HG03280 (cell line): ENCODE measurements at regions not wholly inside any gene's neighbourhood (a gene's known extent, or its start where the extent isn't known, plus 50 kb on each side); places are given as distances from the start of the nearest gene placed in this dataset.

Source experiments
- ATAC-seq: cut with Tn5 transposase; IDR thresholded peaks from one replicate; pipeline ENCODE4 v1.9.1; 2021; ENCODE audit warnings: mild to moderate bottlenecking, moderate library complexity; ENCODE audit not compliant: unreplicated experiment

- no peak for ATAC-seq
These were observed 150.4 kb upstream of the RNF32 start for GRCh38 chr7:156490021-156490800.

DNA sequence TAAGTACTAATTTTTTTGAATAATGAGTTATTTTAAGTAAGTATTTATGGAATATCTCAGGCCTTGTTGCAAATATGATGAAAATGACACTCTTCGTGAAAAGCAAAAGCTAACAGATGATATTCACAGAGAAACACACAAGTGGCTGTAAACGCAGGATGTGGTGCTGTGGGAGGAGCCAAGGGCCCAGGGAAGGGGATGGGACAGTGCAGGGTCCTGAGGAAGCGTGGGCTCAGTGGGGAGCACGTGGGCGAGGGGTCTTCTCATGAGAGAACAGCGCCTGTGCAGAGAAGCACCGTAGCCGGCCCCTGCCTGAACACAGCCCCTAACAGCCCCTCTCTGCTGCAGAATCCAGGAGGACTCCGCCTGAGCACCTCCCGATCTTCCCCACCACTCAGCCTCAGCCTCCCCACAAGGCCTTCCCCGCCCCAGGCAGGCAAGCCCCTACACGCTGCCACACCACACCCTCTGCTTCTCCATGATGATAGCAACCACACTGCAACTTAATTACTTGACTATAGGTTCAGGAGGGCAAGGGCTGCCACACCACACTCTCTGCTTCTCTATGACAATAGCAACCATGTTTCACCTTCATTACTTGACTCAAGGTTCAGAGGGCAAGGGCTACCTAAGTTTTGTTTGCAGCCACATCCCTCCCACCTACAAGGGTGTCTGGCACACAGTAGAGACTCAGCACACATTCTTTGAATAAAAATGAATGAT lies 152.6 kb upstream of the RNF32 start:
- ATAC-seq = no peak

GRCh38 chr7:156480671-156481070 lies 159.9 kb upstream of the RNF32 start:
- ATAC-seq = no peak

- no peak for ATAC-seq
These were observed 161.0 kb upstream of the RNF32 start for GRCh38 chr7:156479596-156479995.

DNA sequence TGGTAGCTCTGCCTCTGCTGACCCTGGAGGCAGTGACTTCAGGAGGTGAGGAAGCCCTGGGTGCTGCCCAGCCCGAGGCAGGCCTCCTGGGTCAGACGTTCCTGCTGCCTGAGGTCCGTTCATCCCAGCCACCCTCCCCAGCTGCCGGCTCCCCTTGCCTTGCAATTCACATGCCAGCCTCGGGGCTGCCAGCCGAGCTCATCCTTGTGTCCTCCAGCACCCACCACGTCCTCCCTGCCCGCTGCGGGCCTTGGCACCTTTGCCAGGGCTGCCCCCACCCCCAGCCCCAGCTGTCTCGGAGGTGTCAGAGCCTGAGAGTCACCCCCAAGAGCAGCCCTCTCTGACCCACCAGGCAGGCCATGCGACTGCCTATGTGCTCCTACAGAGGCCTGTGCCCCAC lies 162.1 kb upstream of the RNF32 start:
- ATAC-seq = no peak

DNA sequence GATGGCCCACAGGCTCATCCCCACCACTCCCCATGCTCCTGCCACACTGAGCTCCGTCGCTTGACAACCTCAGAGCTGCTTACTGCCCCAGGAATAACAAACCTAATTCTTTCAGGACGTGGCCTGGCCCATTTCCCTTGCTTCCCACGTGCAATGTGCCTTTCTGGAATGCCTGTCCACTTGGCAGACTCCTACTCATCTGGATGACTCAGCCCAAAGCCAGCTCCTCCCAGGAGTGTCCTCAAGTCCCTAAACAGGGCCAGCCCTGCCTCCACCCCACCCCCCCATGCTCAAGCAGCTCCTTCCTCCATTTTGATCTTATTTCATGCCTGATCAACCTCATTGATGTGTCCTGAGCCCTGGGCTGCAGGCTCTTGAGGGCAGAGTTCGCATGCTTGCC lies 164.9 kb upstream of the RNF32 start:
- ATAC-seq = no peak

GRCh38 chr7:156475179-156475578 lies 165.4 kb upstream of the RNF32 start:
- ATAC-seq = no peak

DNA sequence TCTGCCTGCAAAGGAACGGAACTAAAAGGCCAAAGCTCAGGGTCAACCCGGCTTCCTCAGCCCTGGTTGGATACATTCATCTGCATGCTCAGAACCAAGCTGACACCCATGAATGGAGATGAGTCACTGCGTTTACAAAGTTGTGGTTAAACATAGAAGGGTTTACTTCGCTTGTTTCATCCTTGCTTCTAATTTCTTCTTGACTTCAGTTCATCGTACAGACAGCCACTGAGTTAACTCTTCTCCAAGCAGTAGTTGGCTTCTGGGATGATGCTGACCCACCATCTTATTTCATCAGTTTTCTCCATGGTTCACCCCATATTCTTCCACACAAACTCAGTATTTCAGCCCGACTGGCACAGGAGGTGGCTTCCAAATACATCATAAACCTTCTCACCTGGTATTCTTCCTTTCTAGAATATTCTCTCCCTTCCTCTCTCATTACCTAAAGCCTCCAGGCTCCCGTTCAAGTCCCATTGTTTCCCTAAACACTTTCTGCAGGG lies 166.3 kb upstream of the RNF32 start:
- no peak for ATAC-seq

DNA sequence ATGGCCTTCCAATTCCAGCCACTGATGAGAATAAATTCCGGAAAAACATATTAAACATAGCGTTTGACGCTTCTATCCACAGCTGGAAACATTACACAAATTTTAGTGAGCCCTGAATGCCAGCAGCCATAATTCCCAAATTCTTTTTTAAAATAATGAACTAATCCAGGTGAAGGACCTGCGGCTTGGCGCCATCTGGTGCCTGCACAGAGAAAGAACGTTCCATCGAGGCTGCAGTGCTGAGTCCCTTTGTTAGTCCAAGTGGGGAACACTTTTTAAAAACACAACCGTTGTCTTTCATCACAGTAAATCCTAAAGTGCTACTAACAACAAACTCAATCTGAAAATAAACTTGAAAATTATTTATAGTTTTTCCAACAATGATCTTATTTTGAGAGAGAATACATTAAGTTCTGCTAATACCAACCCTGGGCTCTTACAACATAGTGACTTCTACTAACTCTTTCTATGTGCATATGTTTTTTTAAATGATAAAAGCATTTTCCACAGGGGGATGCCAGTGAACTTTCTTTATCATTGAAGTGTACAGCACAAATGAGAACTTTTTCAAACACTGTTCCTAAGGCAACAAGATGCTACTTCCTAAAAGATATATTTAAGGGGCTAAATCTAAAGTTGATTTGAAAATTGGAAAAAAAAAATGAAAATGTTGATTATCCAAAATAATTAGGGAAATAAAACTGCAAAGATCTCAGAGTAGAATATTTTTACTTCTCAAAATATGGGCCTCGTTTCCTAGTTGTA lies 166.9 kb upstream of the RNF32 start:
- ATAC-seq = no peak

DNA sequence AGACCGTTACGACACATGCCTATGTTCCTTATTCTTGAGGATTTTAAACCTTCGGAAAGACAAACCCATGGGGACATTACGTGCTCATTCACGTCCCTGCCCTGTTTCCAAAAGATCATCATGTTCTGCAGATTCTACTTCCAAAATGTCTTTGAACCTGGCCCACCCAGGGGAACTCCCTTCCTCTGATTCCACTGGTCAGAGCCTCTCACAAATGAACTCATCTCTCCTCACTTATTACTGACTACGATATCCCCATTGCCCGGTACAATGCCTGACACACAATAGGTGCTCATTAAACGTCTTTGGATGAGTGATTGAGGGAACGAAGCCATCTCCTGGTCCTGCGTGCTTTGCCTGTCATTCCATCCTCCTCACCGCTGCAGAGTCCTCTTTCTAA lies 168.3 kb upstream of the RNF32 start:
- ATAC-seq = no peak

- no peak for ATAC-seq
These were observed 169.9 kb upstream of the RNF32 start for GRCh38 chr7:156470399-156471320.

DNA sequence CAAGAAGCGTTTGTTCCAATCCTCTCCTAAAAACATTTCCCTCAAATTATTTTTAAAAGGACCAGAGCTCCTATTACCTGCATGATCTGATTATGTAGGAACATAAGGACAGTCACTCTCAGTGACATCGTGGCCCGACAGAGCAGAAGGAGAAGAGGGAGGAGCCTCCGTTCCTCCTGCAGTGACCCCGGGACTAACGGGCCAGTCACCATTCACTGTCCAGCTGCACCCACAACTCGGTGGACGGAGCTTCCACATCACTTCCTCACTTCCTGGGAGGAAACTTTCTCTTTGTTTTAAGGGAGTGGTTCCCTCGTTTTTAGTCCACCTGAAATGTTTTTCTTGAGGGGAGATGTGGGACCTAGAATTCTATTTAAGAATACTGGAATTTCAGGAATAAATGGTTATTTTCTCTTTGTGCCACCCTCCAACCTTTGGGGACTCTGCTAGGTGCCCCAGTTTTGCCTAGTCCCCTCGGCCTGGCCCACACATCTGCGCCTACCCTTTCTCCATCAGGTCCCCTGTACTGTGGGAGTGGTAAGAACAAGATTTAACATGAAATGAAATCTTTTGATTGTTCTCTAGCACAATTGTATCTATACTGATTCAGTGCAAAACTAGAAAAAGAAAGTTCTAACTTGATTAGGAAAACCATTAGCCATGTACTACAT lies 173.5 kb upstream of the RNF32 start:
- ATAC-seq = no peak

- ATAC-seq = no peak
These were observed 174.3 kb upstream of the RNF32 start for GRCh38 chr7:156466272-156466671.

DNA sequence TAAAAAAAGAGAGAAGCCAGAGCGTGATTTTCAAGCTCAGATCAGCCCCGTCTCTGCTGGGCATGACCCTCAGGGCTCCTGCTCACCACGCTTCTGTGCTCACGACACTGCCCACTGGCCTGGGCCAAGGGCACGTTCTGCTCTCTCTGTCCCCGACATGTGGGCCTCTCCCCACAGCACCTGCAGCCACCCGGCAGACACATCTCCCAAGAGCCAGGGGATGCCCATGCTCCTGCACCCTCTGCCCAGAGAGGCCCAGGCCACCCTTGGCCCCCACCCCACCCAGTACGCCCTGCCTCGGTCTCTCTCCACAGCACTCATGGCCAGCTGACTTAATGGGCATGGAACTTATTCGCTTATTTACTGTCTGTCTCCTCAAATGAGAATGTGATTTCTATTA lies 175.4 kb upstream of the RNF32 start:
- no peak for ATAC-seq

DNA sequence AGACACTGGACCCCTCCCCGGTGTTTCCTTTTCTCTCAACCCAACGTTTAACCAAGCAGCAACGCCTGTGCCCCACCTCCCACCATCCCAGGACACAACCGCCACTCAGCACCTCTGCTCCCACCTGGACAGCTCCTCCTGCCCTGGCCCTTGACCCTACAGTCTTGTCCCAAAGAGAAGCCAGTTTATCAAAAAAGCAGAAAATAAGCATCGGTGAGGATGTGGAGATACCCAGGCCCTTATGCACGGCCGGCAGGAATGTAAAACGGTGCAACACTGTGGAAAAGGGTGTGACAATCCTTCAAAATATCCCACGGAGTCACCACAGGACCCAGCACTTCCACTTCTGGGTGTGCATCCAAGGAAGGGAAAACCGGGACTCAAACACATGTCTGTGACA lies 176.2 kb upstream of the RNF32 start:
- ATAC-seq = no peak

DNA sequence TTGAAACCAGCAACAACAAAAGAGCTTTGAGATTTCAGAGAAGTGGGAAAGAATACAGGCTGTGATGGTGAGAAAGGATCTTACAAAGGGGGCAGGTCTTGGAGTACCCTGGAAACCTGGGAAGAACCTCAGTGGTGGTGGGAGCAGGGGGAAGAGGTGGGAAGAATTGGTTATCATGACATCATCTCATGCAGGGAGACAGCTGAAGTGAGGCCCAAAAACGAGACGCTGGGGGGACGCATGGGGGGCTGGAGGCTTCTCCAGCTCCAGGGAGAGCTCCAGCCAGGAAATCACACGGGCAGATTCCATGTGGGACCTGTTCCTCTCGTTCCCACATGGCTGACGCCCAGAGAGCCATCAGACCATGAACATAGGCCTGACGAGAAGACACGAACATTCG lies 177.3 kb upstream of the RNF32 start:
- no peak for ATAC-seq

DNA sequence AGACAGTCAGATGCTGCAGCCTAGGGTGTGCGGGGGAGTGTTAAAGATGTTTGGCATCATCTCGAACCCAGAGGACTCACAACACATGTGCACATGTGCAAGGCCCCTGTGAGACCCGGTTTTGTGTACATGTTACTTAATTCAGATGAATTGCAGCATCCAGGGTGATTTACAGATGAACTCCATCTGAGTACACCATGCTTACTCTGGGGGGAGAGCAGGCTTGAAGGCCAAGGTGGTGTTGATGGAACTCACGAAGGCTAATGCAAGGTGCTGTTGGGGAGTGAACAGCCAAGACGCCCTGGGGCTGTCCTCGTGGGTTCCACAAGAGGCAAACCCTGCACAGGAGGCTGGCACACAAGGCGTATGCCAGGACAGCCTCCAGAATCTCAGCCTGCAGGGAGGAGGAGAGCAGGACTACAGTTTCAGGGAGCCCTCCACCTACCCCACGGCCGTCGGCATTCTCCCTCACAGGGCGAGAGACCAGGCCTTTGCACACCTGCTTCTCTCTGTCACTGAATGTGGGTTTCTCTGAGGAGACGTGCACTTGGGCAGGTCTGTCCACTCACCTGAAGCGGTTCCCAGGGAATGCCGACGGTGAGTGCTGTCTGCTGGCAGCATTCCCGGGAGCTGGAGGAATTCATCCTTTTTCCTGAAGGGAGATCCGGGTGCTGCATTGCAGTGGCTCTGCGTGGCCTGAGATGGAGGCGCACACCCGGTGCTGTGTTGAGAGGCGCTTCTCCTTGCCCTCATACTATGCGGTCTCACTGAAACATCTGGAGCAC lies 178.5 kb upstream of the RNF32 start:
- ATAC-seq = no peak

DNA sequence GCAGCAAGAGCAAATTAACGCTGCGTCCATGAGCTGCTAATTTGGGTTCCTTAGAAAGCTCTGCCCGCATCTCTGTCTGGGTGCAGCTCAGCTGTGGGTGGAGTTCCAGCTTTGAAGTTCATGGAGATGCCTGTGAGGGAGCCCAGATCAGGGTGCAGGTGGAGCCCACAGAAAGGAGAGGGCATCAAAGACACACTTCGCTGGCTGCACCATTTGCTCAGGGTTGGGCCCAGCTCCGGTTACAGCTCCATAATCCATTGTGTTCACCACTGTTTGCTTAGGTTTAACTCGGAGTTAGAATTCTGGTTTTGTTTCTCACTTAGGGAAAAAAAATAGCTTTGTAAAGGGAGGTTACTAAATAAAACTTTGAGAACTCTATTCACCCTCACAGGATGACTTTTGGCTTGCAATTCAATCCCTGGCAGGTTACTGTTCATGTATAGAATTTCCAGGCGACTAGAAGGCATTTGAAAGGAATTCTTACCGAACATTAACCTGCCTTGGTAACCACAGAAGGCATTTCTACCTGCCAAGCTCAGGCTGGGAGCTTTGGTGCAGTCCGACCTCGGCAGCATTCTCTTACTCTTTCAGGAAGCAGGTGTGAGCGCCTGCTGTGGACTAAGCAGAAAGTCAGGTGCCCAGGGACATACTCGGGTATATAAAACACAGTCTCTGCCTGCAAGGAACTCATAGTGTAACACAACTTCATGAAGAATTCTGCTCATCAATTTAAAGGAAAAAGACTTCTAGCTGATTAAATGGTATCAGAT lies 179.5 kb upstream of the RNF32 start:
- no peak for ATAC-seq
